ENCODE measurements at regions not wholly inside any gene's neighbourhood (a gene's known extent, or its start where the extent isn't known, plus 50 kb on each side); places are given as distances from the start of the nearest gene placed in this dataset.

- H3K27ac Mint-ChIP-seq, result no peak overlapping the region
- no peak overlapping the region for H3K4me3 Mint-ChIP-seq
- no peaks in the 10 kb centered on the region for H3K4me1 Mint-ChIP-seq (ENCODE audit: low read depth)
- H3K36me3 Mint-ChIP-seq (ENCODE audit: low read depth), result no peaks in the 10 kb centered on the region
- H3K9me3 Mint-ChIP-seq, result peaks cover 8% of the 10 kb centered on the region
- peaks cover 11% of the 10 kb centered on the region for H3K27me3 Mint-ChIP-seq
Observed at GRCh38 chr15:93203036-93203435, 114.0 kb upstream of the RGMA start.

- Mint-ChIP-seq H3K27me3 (peaks cover 13% of the 10 kb centered on the region), H3K4me1 (ENCODE audit: low read depth) (no peaks in the 10 kb centered on the region), H3K27ac (no peak overlapping the region), H3K9me3 (peaks cover 9% of the 10 kb centered on the region), H3K36me3 (ENCODE audit: low read depth) (no peaks in the 10 kb centered on the region), H3K4me3 (no peak overlapping the region)
Observed at GRCh38 chr15:93202405-93202804, 113.4 kb upstream of the RGMA start.

GRCh38 chr15:93201940-93202339, 112.9 kb upstream of the RGMA start:
- Mint-ChIP-seq H3K4me3 (no peak overlapping the region), H3K9me3 (peaks cover 9% of the 10 kb centered on the region), H3K36me3 (ENCODE audit: low read depth) (no peaks in the 10 kb centered on the region), H3K4me1 (ENCODE audit: low read depth) (no peaks in the 10 kb centered on the region), H3K27ac (no peak overlapping the region), H3K27me3 (peaks cover 13% of the 10 kb centered on the region)

GRCh38 chr15:93200837-93201226, 111.8 kb upstream of the RGMA start:
- peaks cover 9% of the 10 kb centered on the region for H3K9me3 Mint-ChIP-seq
- no peaks in the 10 kb centered on the region for H3K36me3 Mint-ChIP-seq (ENCODE audit: low read depth)
- H3K4me3 Mint-ChIP-seq, result no peak overlapping the region
- H3K4me1 Mint-ChIP-seq (ENCODE audit: low read depth), result no peaks in the 10 kb centered on the region
- peaks cover 13% of the 10 kb centered on the region for H3K27me3 Mint-ChIP-seq
- H3K27ac Mint-ChIP-seq, result no peak overlapping the region

- H3K27me3 Mint-ChIP-seq, result peaks cover 9% of the 10 kb centered on the region
- H3K27ac Mint-ChIP-seq, result no peak overlapping the region
- no peaks in the 10 kb centered on the region for H3K36me3 Mint-ChIP-seq (ENCODE audit: low read depth)
- peaks cover 9% of the 10 kb centered on the region for H3K9me3 Mint-ChIP-seq
- H3K4me3 Mint-ChIP-seq, result no peak overlapping the region
- no peaks in the 10 kb centered on the region for H3K4me1 Mint-ChIP-seq (ENCODE audit: low read depth)
Observed at GRCh38 chr15:93200081-93200836, 111.2 kb upstream of the RGMA start.

GRCh38 chr15:93196135-93196670, 107.2 kb upstream of the RGMA start:
- H3K4me1 Mint-ChIP-seq (ENCODE audit: low read depth), result no peaks in the 10 kb centered on the region
- H3K27ac Mint-ChIP-seq, result no peak overlapping the region
- peaks cover 9% of the 10 kb centered on the region for H3K9me3 Mint-ChIP-seq
- H3K27me3 Mint-ChIP-seq, result peaks cover 9% of the 10 kb centered on the region
- H3K36me3 Mint-ChIP-seq (ENCODE audit: low read depth), result no peaks in the 10 kb centered on the region
- no peak overlapping the region for H3K4me3 Mint-ChIP-seq

- no peaks in the 10 kb centered on the region for H3K4me1 Mint-ChIP-seq (ENCODE audit: low read depth)
- H3K36me3 Mint-ChIP-seq (ENCODE audit: low read depth), result no peaks in the 10 kb centered on the region
- peaks cover 9% of the 10 kb centered on the region for H3K9me3 Mint-ChIP-seq
- H3K27ac Mint-ChIP-seq, result no peak overlapping the region
- no peak overlapping the region for H3K4me3 Mint-ChIP-seq
- peaks cover 9% of the 10 kb centered on the region for H3K27me3 Mint-ChIP-seq
Observed at GRCh38 chr15:93195109-93195508, 106.1 kb upstream of the RGMA start.

- Mint-ChIP-seq H3K27me3 (no peaks in the 10 kb centered on the region), H3K36me3 (ENCODE audit: low read depth) (no peaks in the 10 kb centered on the region), H3K4me1 (ENCODE audit: low read depth) (no peaks in the 10 kb centered on the region), H3K4me3 (no peak overlapping the region), H3K27ac (no peak overlapping the region), H3K9me3 (no peaks in the 10 kb centered on the region)
Observed at GRCh38 chr15:93190238-93190637, 101.2 kb upstream of the RGMA start.

GRCh38 chr15:93189561-93189960, 100.5 kb upstream of the RGMA start:
- no peaks in the 10 kb centered on the region for H3K27me3 Mint-ChIP-seq
- H3K4me1 Mint-ChIP-seq (ENCODE audit: low read depth), result no peaks in the 10 kb centered on the region
- H3K36me3 Mint-ChIP-seq (ENCODE audit: low read depth), result no peaks in the 10 kb centered on the region
- no peaks in the 10 kb centered on the region for H3K9me3 Mint-ChIP-seq
- H3K27ac Mint-ChIP-seq, result no peak overlapping the region
- no peak overlapping the region for H3K4me3 Mint-ChIP-seq

- H3K4me1 Mint-ChIP-seq (ENCODE audit: low read depth), result no peaks in the 10 kb centered on the region
- H3K36me3 Mint-ChIP-seq (ENCODE audit: low read depth), result no peaks in the 10 kb centered on the region
- H3K27me3 Mint-ChIP-seq, result no peaks in the 10 kb centered on the region
- H3K4me3 Mint-ChIP-seq, result no peak overlapping the region
- H3K27ac Mint-ChIP-seq, result no peak overlapping the region
- H3K9me3 Mint-ChIP-seq, result no peaks in the 10 kb centered on the region
Observed at GRCh38 chr15:93188236-93188635, 99.2 kb upstream of the RGMA start.

GRCh38 chr15:93185796-93186195, 96.8 kb upstream of the RGMA start:
- Mint-ChIP-seq H3K27me3 (no peaks in the 10 kb centered on the region), H3K36me3 (ENCODE audit: low read depth) (no peaks in the 10 kb centered on the region), H3K4me1 (ENCODE audit: low read depth) (no peaks in the 10 kb centered on the region), H3K4me3 (no peak overlapping the region), H3K9me3 (no peaks in the 10 kb centered on the region), H3K27ac (no peak overlapping the region)

GRCh38 chr15:93182703-93183205, 93.7 kb upstream of the RGMA start:
- Mint-ChIP-seq H3K27ac (no peak overlapping the region), H3K4me3 (no peak overlapping the region), H3K4me1 (ENCODE audit: low read depth) (no peaks in the 10 kb centered on the region), H3K36me3 (ENCODE audit: low read depth) (no peaks in the 10 kb centered on the region), H3K9me3 (no peaks in the 10 kb centered on the region), H3K27me3 (no peaks in the 10 kb centered on the region)

GRCh38 chr15:93180656-93181055, 91.6 kb upstream of the RGMA start:
- Mint-ChIP-seq H3K27ac (no peak overlapping the region), H3K4me1 (ENCODE audit: low read depth) (no peaks in the 10 kb centered on the region), H3K27me3 (peaks cover 3% of the 10 kb centered on the region), H3K36me3 (ENCODE audit: low read depth) (no peaks in the 10 kb centered on the region), H3K4me3 (no peak overlapping the region), H3K9me3 (no peaks in the 10 kb centered on the region)

GRCh38 chr15:93180128-93180527, 91.1 kb upstream of the RGMA start:
- peaks cover 5% of the 10 kb centered on the region for H3K27me3 Mint-ChIP-seq
- H3K36me3 Mint-ChIP-seq (ENCODE audit: low read depth), result no peaks in the 10 kb centered on the region
- H3K4me1 Mint-ChIP-seq (ENCODE audit: low read depth), result no peaks in the 10 kb centered on the region
- H3K9me3 Mint-ChIP-seq, result no peaks in the 10 kb centered on the region
- H3K4me3 Mint-ChIP-seq, result no peak overlapping the region
- H3K27ac Mint-ChIP-seq, result no peak overlapping the region

- Mint-ChIP-seq H3K27me3 (peaks cover 7% of the 10 kb centered on the region), H3K9me3 (no peaks in the 10 kb centered on the region), H3K4me1 (ENCODE audit: low read depth) (no peaks in the 10 kb centered on the region), H3K36me3 (ENCODE audit: low read depth) (no peaks in the 10 kb centered on the region), H3K4me3 (no peak overlapping the region), H3K27ac (no peak overlapping the region)
Observed at GRCh38 chr15:93179700-93180102, 90.7 kb upstream of the RGMA start.

- Mint-ChIP-seq H3K9me3 (no peaks in the 10 kb centered on the region), H3K27ac (no peak overlapping the region), H3K27me3 (peaks cover 10% of the 10 kb centered on the region), H3K4me3 (no peak overlapping the region), H3K36me3 (ENCODE audit: low read depth) (no peaks in the 10 kb centered on the region), H3K4me1 (ENCODE audit: low read depth) (no peaks in the 10 kb centered on the region)
Observed at GRCh38 chr15:93179072-93179471, 90.1 kb upstream of the RGMA start.

Data from stimulated activated naive CD8-positive, alpha-beta T cell treated with anti-CD3 and anti-CD28 coated beads, Interleukin-15, Interleukin-2, amounts not matched to agents 100 ng/mL and 50 ng/mL, for 24 hours (primary cell).